ENCODE measurements at regions not wholly inside any gene's neighbourhood (a gene's known extent, or its start where the extent isn't known, plus 50 kb on each side); places are given as distances from the start of the nearest gene placed in this dataset.

GRCh38 chr1:34404804-34405203 lies 228.1 kb downstream of the C1orf94 start:
- H3K27ac ChIP-seq (ENCODE audit: insufficient read depth, low read length, poor library complexity, severe bottlenecking), result no peak overlapping the region
- no peaks in the 10 kb centered on the region for H3K9me3 ChIP-seq (ENCODE audit: control insufficient read depth, low read length)
- DNase-seq, result no peak

GRCh38 chr1:34405266-34405959 lies 228.7 kb downstream of the C1orf94 start:
- no peak overlapping the region for H3K27ac ChIP-seq (ENCODE audit: insufficient read depth, low read length, poor library complexity, severe bottlenecking)
- no peaks in the 10 kb centered on the region for H3K36me3 ChIP-seq (ENCODE audit: control insufficient read depth, insufficient read depth, low read length)
- H3K4me3 ChIP-seq (ENCODE audit: insufficient read depth, low read depth, low read length, poor library complexity, severe bottlenecking), result no peak overlapping the region
- no peaks in the 10 kb centered on the region for H3K4me1 ChIP-seq (ENCODE audit: control insufficient read depth, insufficient read depth, low read length, poor library complexity, severe bottlenecking)
- H3K27me3 ChIP-seq (replicated peaks; ENCODE audit: control insufficient read depth, insufficient read depth, low read length, poor library complexity, severe bottlenecking), result no peaks in the 10 kb centered on the region
- no peak for DNase-seq
- H3K9me3 ChIP-seq (ENCODE audit: control insufficient read depth, low read length), result no peaks in the 10 kb centered on the region

More at GRCh38 chr1:34404804-34405203, 228.1 kb downstream of the C1orf94 start:
- Histone ChIP-seq H3K4me3 (ENCODE audit: insufficient read depth, low read depth, low read length, poor library complexity, severe bottlenecking) (no peak overlapping the region), H3K36me3 (ENCODE audit: control insufficient read depth, insufficient read depth, low read length) (no peaks in the 10 kb centered on the region), H3K27me3 (replicated peaks; ENCODE audit: control insufficient read depth, insufficient read depth, low read length, poor library complexity, severe bottlenecking) (no peaks in the 10 kb centered on the region), H3K4me1 (ENCODE audit: control insufficient read depth, insufficient read depth, low read length, poor library complexity, severe bottlenecking) (no peaks in the 10 kb centered on the region)

- Histone ChIP-seq H3K9me3 (ENCODE audit: control insufficient read depth, low read length) (no peaks in the 10 kb centered on the region), H3K4me3 (ENCODE audit: insufficient read depth, low read depth, low read length, poor library complexity, severe bottlenecking) (no peak overlapping the region), H3K4me1 (ENCODE audit: control insufficient read depth, insufficient read depth, low read length, poor library complexity, severe bottlenecking) (no peaks in the 10 kb centered on the region), H3K36me3 (ENCODE audit: control insufficient read depth, insufficient read depth, low read length) (no peaks in the 10 kb centered on the region), H3K27me3 (replicated peaks; ENCODE audit: control insufficient read depth, insufficient read depth, low read length, poor library complexity, severe bottlenecking) (no peaks in the 10 kb centered on the region), H3K27ac (ENCODE audit: insufficient read depth, low read length, poor library complexity, severe bottlenecking) (no peak overlapping the region)
- DNase-seq, result no peak
Observed at GRCh38 chr1:34406377-34406776, 229.7 kb downstream of the C1orf94 start.

- H3K36me3 ChIP-seq (ENCODE audit: control insufficient read depth, insufficient read depth, low read length), result no peaks in the 10 kb centered on the region
- no peak overlapping the region for H3K4me3 ChIP-seq (ENCODE audit: insufficient read depth, low read depth, low read length, poor library complexity, severe bottlenecking)
- no peaks in the 10 kb centered on the region for H3K9me3 ChIP-seq (ENCODE audit: control insufficient read depth, low read length)
- no peak for DNase-seq
- no peaks in the 10 kb centered on the region for H3K27me3 ChIP-seq (replicated peaks; ENCODE audit: control insufficient read depth, insufficient read depth, low read length, poor library complexity, severe bottlenecking)
- H3K27ac ChIP-seq (ENCODE audit: insufficient read depth, low read length, poor library complexity, severe bottlenecking), result no peak overlapping the region
- no peaks in the 10 kb centered on the region for H3K4me1 ChIP-seq (ENCODE audit: control insufficient read depth, insufficient read depth, low read length, poor library complexity, severe bottlenecking)
Observed at GRCh38 chr1:34406833-34407539, 230.3 kb downstream of the C1orf94 start.

- Histone ChIP-seq H3K4me1 (ENCODE audit: control insufficient read depth, insufficient read depth, low read length, poor library complexity, severe bottlenecking) (no peaks in the 10 kb centered on the region), H3K36me3 (ENCODE audit: control insufficient read depth, insufficient read depth, low read length) (no peaks in the 10 kb centered on the region), H3K9me3 (ENCODE audit: control insufficient read depth, low read length) (no peaks in the 10 kb centered on the region), H3K27me3 (replicated peaks; ENCODE audit: control insufficient read depth, insufficient read depth, low read length, poor library complexity, severe bottlenecking) (no peaks in the 10 kb centered on the region), H3K27ac (ENCODE audit: insufficient read depth, low read length, poor library complexity, severe bottlenecking) (no peak overlapping the region), H3K4me3 (ENCODE audit: insufficient read depth, low read depth, low read length, poor library complexity, severe bottlenecking) (no peak overlapping the region)
- DNase-seq, result no peak
Observed at GRCh38 chr1:34408011-34408410, 231.3 kb downstream of the C1orf94 start.

GRCh38 chr1:34409689-34410229 lies 233.1 kb downstream of the C1orf94 start:
- no peak overlapping the region for H3K27ac ChIP-seq (ENCODE audit: insufficient read depth, low read length, poor library complexity, severe bottlenecking)
- no peaks in the 10 kb centered on the region for H3K36me3 ChIP-seq (ENCODE audit: control insufficient read depth, insufficient read depth, low read length)
- no peaks in the 10 kb centered on the region for H3K9me3 ChIP-seq (ENCODE audit: control insufficient read depth, low read length)
- H3K4me3 ChIP-seq (ENCODE audit: insufficient read depth, low read depth, low read length, poor library complexity, severe bottlenecking), result no peak overlapping the region
- H3K4me1 ChIP-seq (ENCODE audit: control insufficient read depth, insufficient read depth, low read length, poor library complexity, severe bottlenecking), result no peaks in the 10 kb centered on the region
- no peak for DNase-seq
- H3K27me3 ChIP-seq (replicated peaks; ENCODE audit: control insufficient read depth, insufficient read depth, low read length, poor library complexity, severe bottlenecking), result no peaks in the 10 kb centered on the region

GRCh38 chr1:34412598-34413370 lies 236.1 kb downstream of the C1orf94 start:
- Histone ChIP-seq H3K36me3 (ENCODE audit: control insufficient read depth, insufficient read depth, low read length) (no peaks in the 10 kb centered on the region), H3K9me3 (ENCODE audit: control insufficient read depth, low read length) (no peaks in the 10 kb centered on the region), H3K27ac (ENCODE audit: insufficient read depth, low read length, poor library complexity, severe bottlenecking) (no peak overlapping the region), H3K27me3 (replicated peaks; ENCODE audit: control insufficient read depth, insufficient read depth, low read length, poor library complexity, severe bottlenecking) (no peaks in the 10 kb centered on the region), H3K4me3 (ENCODE audit: insufficient read depth, low read depth, low read length, poor library complexity, severe bottlenecking) (no peak overlapping the region), H3K4me1 (ENCODE audit: control insufficient read depth, insufficient read depth, low read length, poor library complexity, severe bottlenecking) (no peaks in the 10 kb centered on the region)
- DNase-seq, result no peak

GRCh38 chr1:34415140-34415539 lies 238.4 kb downstream of the C1orf94 start:
- Histone ChIP-seq H3K4me3 (ENCODE audit: insufficient read depth, low read depth, low read length, poor library complexity, severe bottlenecking) (no peak overlapping the region), H3K27me3 (replicated peaks; ENCODE audit: control insufficient read depth, insufficient read depth, low read length, poor library complexity, severe bottlenecking) (no peaks in the 10 kb centered on the region), H3K36me3 (ENCODE audit: control insufficient read depth, insufficient read depth, low read length) (no peaks in the 10 kb centered on the region), H3K9me3 (ENCODE audit: control insufficient read depth, low read length) (no peaks in the 10 kb centered on the region), H3K4me1 (ENCODE audit: control insufficient read depth, insufficient read depth, low read length, poor library complexity, severe bottlenecking) (no peaks in the 10 kb centered on the region), H3K27ac (ENCODE audit: insufficient read depth, low read length, poor library complexity, severe bottlenecking) (no peak overlapping the region)
- DNase-seq, result no peak

- no peaks in the 10 kb centered on the region for H3K9me3 ChIP-seq (ENCODE audit: control insufficient read depth, low read length)
Observed at GRCh38 chr1:34418166-34418565, 241.5 kb downstream of the C1orf94 start.

More at GRCh38 chr1:34418166-34418565, 241.5 kb downstream of the C1orf94 start:
- H3K27me3 ChIP-seq (replicated peaks; ENCODE audit: control insufficient read depth, insufficient read depth, low read length, poor library complexity, severe bottlenecking), result peaks cover 4% of the 10 kb centered on the region
- H3K27ac ChIP-seq (ENCODE audit: insufficient read depth, low read length, poor library complexity, severe bottlenecking), result no peak overlapping the region
- H3K36me3 ChIP-seq (ENCODE audit: control insufficient read depth, insufficient read depth, low read length), result no peaks in the 10 kb centered on the region
- no peaks in the 10 kb centered on the region for H3K4me1 ChIP-seq (ENCODE audit: control insufficient read depth, insufficient read depth, low read length, poor library complexity, severe bottlenecking)
- no peak overlapping the region for H3K4me3 ChIP-seq (ENCODE audit: insufficient read depth, low read depth, low read length, poor library complexity, severe bottlenecking)
- DNase-seq, result no peak

Data from effector memory CD4-positive, alpha-beta T cell (primary cell).